ENCODE measurements at regions not wholly inside any gene's neighbourhood (a gene's known extent, or its start where the extent isn't known, plus 50 kb on each side); places are given as distances from the start of the nearest gene placed in this dataset.

DNA sequence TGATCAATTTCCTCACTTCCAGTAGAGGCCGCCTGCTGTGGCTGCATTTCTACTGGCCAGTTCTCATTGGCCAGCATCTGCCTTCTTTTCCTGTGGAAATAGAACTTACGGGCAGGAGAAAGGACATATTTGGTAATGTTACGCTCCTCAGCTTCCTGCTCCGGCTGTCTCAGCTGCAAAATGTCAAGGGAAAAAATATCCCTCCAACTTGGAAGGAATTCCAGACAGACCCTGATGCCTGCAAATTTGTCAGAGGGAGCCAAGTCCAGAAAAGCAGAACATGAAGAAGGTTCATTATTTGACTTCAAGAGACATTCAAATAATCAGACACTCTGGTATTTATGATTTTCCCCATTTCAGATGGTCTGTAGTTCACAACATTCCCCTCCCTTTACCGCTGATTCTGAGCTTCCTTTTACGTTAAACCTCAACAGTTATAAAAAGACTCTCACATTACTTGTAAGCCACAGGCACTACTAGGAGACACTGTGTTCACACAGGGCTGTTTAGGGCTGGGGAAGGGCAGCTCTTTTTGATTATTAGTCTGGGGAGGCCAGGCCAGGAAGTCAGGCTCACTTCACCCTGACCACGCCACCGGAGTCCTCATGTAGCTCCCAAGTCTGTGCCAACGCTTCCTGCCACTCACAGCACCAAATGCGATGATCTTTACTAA, 179.6 kb upstream of the CCN2 start:
- no peak for DNase-seq
- no peak for ATAC-seq (ENCODE audit: low read depth in 2 of 2)
- no peaks in the 10 kb centered on the region for H3K4me1 Mint-ChIP-seq
- H3K4me1 ChIP-seq (ENCODE audit: control insufficient read depth, insufficient read depth, low read length, poor library complexity, severe bottlenecking) = no peaks in the 10 kb centered on the region
- no peak overlapping the region for H3K27ac Mint-ChIP-seq
- no peak overlapping the region for H3K27ac ChIP-seq (ENCODE audit: insufficient read depth, low read length, poor library complexity, severe bottlenecking)
- no peaks in the 10 kb centered on the region for H3K36me3 ChIP-seq (ENCODE audit: control insufficient read depth, insufficient read depth, low read length)
- H3K9me3 ChIP-seq (ENCODE audit: control insufficient read depth in 2 of 2, low read length in 2 of 2) = no peaks in the 10 kb centered on the region
- H3K36me3 Mint-ChIP-seq = no peaks in the 10 kb centered on the region
- no peak overlapping the region for H3K4me3 ChIP-seq (ENCODE audit: low read depth, low read length)
- no peak overlapping the region for H3K4me3 Mint-ChIP-seq
- H3K9me3 Mint-ChIP-seq = peaks cover 0 to 4% (median 0%) of the 10 kb centered on the region in 7 donors
- H3K27me3 ChIP-seq (ENCODE audit: control insufficient read depth, insufficient read depth, low read length) = no peaks in the 10 kb centered on the region
- H3K27me3 Mint-ChIP-seq = peaks cover 5% of the 10 kb centered on the region

DNA sequence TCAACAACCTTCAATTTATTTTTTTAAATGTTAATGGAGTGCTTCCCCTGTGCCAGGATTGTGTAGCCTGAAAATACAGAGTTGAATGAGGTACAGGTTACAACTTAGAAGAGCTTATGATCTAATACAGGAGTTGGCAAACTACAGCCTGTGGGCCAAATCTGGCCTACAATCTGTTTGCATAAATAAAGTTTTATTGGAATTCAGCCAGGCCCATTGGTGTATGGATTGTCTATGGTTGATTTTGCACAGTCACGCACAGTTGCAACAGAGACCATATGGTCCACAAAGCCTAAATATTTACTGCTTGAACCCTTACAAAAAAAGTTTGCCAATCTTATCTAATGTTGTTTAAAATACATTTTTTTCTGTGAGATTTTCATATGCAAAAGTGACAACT, 177.3 kb upstream of the CCN2 start:
- no peak for ATAC-seq (ENCODE audit: low read depth in 2 of 2)
- no peaks in the 10 kb centered on the region for H3K4me1 Mint-ChIP-seq
- no peak for DNase-seq

DNA sequence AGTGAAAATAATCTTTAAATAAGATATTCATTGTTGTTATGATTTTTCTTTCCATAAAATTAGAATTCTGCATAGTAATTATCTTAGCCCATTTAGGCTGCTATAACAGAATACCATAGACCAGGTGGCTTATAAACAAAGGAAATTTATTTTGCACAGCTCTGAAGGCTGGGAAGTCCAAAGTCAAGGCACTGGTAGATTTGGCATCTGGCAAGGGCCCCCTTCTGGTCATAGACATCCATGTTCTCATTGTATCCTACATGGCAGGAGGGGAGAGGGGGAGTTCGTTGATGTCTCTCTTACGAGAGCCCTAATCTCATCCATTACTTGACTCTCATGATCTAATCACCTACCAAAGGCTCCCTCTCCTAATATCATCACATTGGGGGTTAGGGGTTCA, 175.0 kb upstream of the CCN2 start:
- H3K9me3 Mint-ChIP-seq = peaks cover 0 to 2% (median 0%) of the 10 kb centered on the region in 7 donors
- H3K36me3 ChIP-seq (ENCODE audit: control insufficient read depth, insufficient read depth, low read length) = no peaks in the 10 kb centered on the region
- H3K27me3 ChIP-seq (ENCODE audit: control insufficient read depth, insufficient read depth, low read length) = no peaks in the 10 kb centered on the region
- no peaks in the 10 kb centered on the region for H3K4me1 Mint-ChIP-seq
- no peak overlapping the region for H3K4me3 ChIP-seq (ENCODE audit: low read depth, low read length)
- H3K27me3 Mint-ChIP-seq = peaks cover 5% of the 10 kb centered on the region
- ATAC-seq (ENCODE audit: low read depth in 2 of 2) = no peak
- no peak overlapping the region for H3K27ac Mint-ChIP-seq
- H3K9me3 ChIP-seq (ENCODE audit: control insufficient read depth in 2 of 2, low read length in 2 of 2) = no peaks in the 10 kb centered on the region
- H3K27ac ChIP-seq (ENCODE audit: insufficient read depth, low read length, poor library complexity, severe bottlenecking) = no peak overlapping the region
- no peaks in the 10 kb centered on the region for H3K36me3 Mint-ChIP-seq
- no peak for DNase-seq
- no peaks in the 10 kb centered on the region for H3K4me1 ChIP-seq (ENCODE audit: control insufficient read depth, insufficient read depth, low read length, poor library complexity, severe bottlenecking)
- H3K4me3 Mint-ChIP-seq = no peak overlapping the region

More for the DNA sequence above, 177.3 kb upstream of the CCN2 start:
- no peaks in the 10 kb centered on the region for H3K27me3 ChIP-seq (ENCODE audit: control insufficient read depth, insufficient read depth, low read length)
- H3K36me3 ChIP-seq (ENCODE audit: control insufficient read depth, insufficient read depth, low read length) = no peaks in the 10 kb centered on the region
- H3K4me3 ChIP-seq (ENCODE audit: low read depth, low read length) = no peak overlapping the region
- Mint-ChIP-seq H3K36me3 (no peaks in the 10 kb centered on the region), H3K27ac (no peak overlapping the region), H3K4me3 (no peak overlapping the region), H3K9me3 (peaks cover 0 to 4% (median 0%) of the 10 kb centered on the region in 7 donors), H3K27me3 (peaks cover 5% of the 10 kb centered on the region)
- H3K27ac ChIP-seq (ENCODE audit: insufficient read depth, low read length, poor library complexity, severe bottlenecking) = no peak overlapping the region
- H3K9me3 ChIP-seq (ENCODE audit: control insufficient read depth in 2 of 2, low read length in 2 of 2) = no peaks in the 10 kb centered on the region
- H3K4me1 ChIP-seq (ENCODE audit: control insufficient read depth, insufficient read depth, low read length, poor library complexity, severe bottlenecking) = no peaks in the 10 kb centered on the region

DNA sequence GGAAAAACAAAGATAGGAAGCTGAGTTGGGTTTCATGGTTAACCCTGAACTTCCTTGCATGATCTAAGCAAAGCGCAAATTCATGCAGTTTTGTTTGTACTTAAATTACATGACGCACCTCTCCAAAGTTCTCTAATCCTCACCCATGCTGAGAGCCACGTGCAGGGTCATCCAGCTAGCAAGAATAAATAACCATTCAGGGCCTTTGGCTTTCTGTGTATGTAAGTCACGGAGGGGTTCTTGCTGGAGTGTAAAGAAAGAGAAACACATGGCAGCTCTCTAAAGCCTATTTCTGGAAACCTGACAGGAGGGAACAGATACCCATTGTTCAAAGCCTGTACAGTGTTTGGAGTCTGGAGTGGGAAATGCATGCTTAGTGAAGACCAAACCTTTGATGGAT, 171.7 kb upstream of the CCN2 start:
- Histone ChIP-seq H3K9me3 (ENCODE audit: control insufficient read depth in 2 of 2, low read length in 2 of 2) (no peaks in the 10 kb centered on the region), H3K4me1 (ENCODE audit: control insufficient read depth, insufficient read depth, low read length, poor library complexity, severe bottlenecking) (no peaks in the 10 kb centered on the region), H3K4me3 (ENCODE audit: low read depth, low read length) (no peak overlapping the region), H3K27me3 (ENCODE audit: control insufficient read depth, insufficient read depth, low read length) (no peaks in the 10 kb centered on the region), H3K36me3 (ENCODE audit: control insufficient read depth, insufficient read depth, low read length) (no peaks in the 10 kb centered on the region), H3K27ac (ENCODE audit: insufficient read depth, low read length, poor library complexity, severe bottlenecking) (no peak overlapping the region)
- H3K27ac Mint-ChIP-seq = no peak overlapping the region
- H3K4me1 Mint-ChIP-seq = no peaks in the 10 kb centered on the region
- no peaks in the 10 kb centered on the region for H3K27me3 Mint-ChIP-seq
- H3K4me3 Mint-ChIP-seq = no peak overlapping the region
- H3K36me3 Mint-ChIP-seq = no peaks in the 10 kb centered on the region
- peaks cover 0 to 2% (median 0%) of the 10 kb centered on the region in 7 donors for H3K9me3 Mint-ChIP-seq
- ATAC-seq (ENCODE audit: low read depth in 2 of 2) (no peak), DNase-seq (no peak)

DNA sequence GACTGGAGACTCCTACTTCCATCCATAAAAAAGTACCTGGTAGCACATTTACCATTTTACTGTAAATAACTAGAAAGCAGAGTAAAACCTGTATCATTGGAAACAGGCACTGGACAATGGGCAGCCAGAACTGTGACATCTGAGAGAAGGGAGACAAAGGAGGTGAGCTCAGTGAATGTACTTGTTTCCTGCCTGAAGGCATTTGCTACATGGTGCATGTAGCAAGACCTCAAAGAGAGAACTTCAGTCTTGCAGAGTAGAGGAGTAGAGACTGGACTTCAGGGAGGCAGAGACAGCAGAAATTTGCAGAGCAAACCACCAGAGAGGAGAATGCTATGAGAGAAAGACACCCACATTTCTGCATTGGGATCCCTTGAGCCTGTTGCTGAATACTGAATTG, 171.0 kb upstream of the CCN2 start:
- no peaks in the 10 kb centered on the region for H3K36me3 Mint-ChIP-seq
- Histone ChIP-seq H3K27ac (ENCODE audit: insufficient read depth, low read length, poor library complexity, severe bottlenecking) (no peak overlapping the region), H3K27me3 (ENCODE audit: control insufficient read depth, insufficient read depth, low read length) (no peaks in the 10 kb centered on the region), H3K36me3 (ENCODE audit: control insufficient read depth, insufficient read depth, low read length) (no peaks in the 10 kb centered on the region), H3K9me3 (ENCODE audit: control insufficient read depth in 2 of 2, low read length in 2 of 2) (no peaks in the 10 kb centered on the region), H3K4me3 (ENCODE audit: low read depth, low read length) (no peak overlapping the region), H3K4me1 (ENCODE audit: control insufficient read depth, insufficient read depth, low read length, poor library complexity, severe bottlenecking) (no peaks in the 10 kb centered on the region)
- H3K4me3 Mint-ChIP-seq = no peak overlapping the region
- H3K9me3 Mint-ChIP-seq = no peaks in the 10 kb centered on the region
- ATAC-seq (ENCODE audit: low read depth in 2 of 2) = no peak
- no peak for DNase-seq
- no peaks in the 10 kb centered on the region for H3K4me1 Mint-ChIP-seq
- H3K27ac Mint-ChIP-seq = no peak overlapping the region
- H3K27me3 Mint-ChIP-seq = no peaks in the 10 kb centered on the region

DNA sequence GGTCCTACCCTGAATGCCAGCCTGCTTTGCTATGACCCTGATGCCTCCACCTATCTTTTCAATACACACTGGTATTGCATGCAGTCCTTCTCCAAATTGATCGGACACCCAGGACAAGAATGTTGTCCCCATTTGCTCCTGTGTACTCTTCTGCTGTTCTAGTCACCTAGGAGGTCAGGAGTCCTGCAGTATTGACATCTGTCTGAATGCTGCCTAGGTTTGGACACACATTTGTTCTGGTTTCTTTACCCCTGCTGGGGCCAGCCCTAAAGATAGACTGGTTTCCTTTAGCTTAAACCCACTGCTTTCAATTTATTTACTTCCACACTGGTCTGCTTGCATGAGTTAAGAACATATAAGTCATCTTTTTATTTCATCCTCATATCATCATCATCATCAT, 167.0 kb upstream of the CCN2 start:
- ATAC-seq (ENCODE audit: low read depth in 2 of 2) = no peak
- Histone ChIP-seq H3K4me1 (ENCODE audit: control insufficient read depth, insufficient read depth, low read length, poor library complexity, severe bottlenecking) (no peaks in the 10 kb centered on the region), H3K4me3 (ENCODE audit: low read depth, low read length) (no peak overlapping the region), H3K27me3 (ENCODE audit: control insufficient read depth, insufficient read depth, low read length) (no peaks in the 10 kb centered on the region), H3K9me3 (ENCODE audit: control insufficient read depth in 2 of 2, low read length in 2 of 2) (no peaks in the 10 kb centered on the region), H3K36me3 (ENCODE audit: control insufficient read depth, insufficient read depth, low read length) (no peaks in the 10 kb centered on the region), H3K27ac (ENCODE audit: insufficient read depth, low read length, poor library complexity, severe bottlenecking) (no peak overlapping the region)
- no peaks in the 10 kb centered on the region for H3K27me3 Mint-ChIP-seq
- no peaks in the 10 kb centered on the region for H3K4me1 Mint-ChIP-seq
- H3K36me3 Mint-ChIP-seq = no peaks in the 10 kb centered on the region
- H3K27ac Mint-ChIP-seq = no peak overlapping the region
- no peak for DNase-seq
- H3K4me3 Mint-ChIP-seq = no peak overlapping the region
- peaks cover 0 to 4% (median 0%) of the 10 kb centered on the region in 7 donors for H3K9me3 Mint-ChIP-seq

DNA sequence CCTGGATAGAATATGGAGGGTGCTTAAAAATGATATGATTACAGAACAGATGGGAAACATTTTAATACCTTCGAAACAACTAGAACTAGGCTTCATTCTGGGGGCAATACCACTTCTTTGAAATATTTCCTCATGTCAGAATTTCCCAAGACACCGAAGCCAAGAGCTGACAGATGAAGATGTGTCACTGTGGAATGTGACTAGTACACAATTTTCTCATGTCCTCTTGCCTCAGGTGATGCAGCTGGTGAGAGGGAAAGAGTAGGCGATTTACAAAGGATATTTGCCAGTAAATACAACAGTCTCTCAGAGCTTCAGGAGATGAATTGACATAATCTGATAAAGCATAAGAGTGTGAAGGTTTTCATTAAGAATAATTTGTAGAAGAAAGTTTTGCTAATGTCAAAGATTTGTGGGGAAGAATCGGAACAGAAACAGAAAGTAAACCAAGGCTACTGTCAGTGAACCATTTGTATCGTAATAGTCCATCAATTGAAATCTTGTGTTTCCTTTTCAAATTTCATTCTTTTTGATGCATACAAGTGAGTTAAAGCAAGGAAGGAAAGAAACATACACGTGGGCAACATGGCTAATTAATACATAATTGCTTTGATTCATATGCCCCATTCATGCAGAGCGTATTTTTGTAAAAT, 164.7 kb upstream of the CCN2 start:
- H3K27ac Mint-ChIP-seq = no peak overlapping the region

More for the DNA sequence above, 164.7 kb upstream of the CCN2 start:
- H3K9me3 ChIP-seq (ENCODE audit: control insufficient read depth in 2 of 2, low read length in 2 of 2) = peaks cover 0 to 2% of the 10 kb centered on the region in 2 experiments
- H3K4me3 ChIP-seq (ENCODE audit: low read depth, low read length) = no peak overlapping the region
- Mint-ChIP-seq H3K27me3 (no peaks in the 10 kb centered on the region), H3K9me3 (peaks cover 0 to 8% (median 4%) of the 10 kb centered on the region in 7 donors), H3K36me3 (no peaks in the 10 kb centered on the region), H3K4me1 (no peaks in the 10 kb centered on the region), H3K4me3 (no peak overlapping the region)
- DNase-seq = no peak
- no peaks in the 10 kb centered on the region for H3K4me1 ChIP-seq (ENCODE audit: control insufficient read depth, insufficient read depth, low read length, poor library complexity, severe bottlenecking)
- no peaks in the 10 kb centered on the region for H3K36me3 ChIP-seq (ENCODE audit: control insufficient read depth, insufficient read depth, low read length)
- no peak for ATAC-seq (ENCODE audit: low read depth in 2 of 2)
- no peaks in the 10 kb centered on the region for H3K27me3 ChIP-seq (ENCODE audit: control insufficient read depth, insufficient read depth, low read length)
- no peak overlapping the region for H3K27ac ChIP-seq (ENCODE audit: insufficient read depth, low read length, poor library complexity, severe bottlenecking)
